H9 (cell line): ENCODE measurements at regions not wholly inside any gene's neighbourhood (a gene's known extent, or its start where the extent isn't known, plus 50 kb on each side); places are given as distances from the start of the nearest gene placed in this dataset.

Experiments used
- DNase-seq: peaks from one replicate; pipeline ENCODE4 v3.0.0-alpha.2; 2017
- H2AFZ ChIP-seq: one replicate; pipeline ENCODE4 v1.6.1; 2013; ENCODE audit warnings: mild to moderate bottlenecking, low read length, control low read depth, moderate library complexity
- H2AK5ac ChIP-seq: 2 replicates; pipeline ENCODE4 v1.6.1; 2013; ENCODE audit warnings: low read length, control low read depth, mixed read lengths; ENCODE audit not compliant: insufficient read length
- H2BK120ac ChIP-seq: one replicate; pipeline ENCODE4 v1.6.1; 2013; ENCODE audit warnings: low read depth, mild to moderate bottlenecking, low read length, control low read depth, inconsistent platforms; ENCODE audit not compliant: poor library complexity, severe bottlenecking
- H2BK12ac ChIP-seq: 2 replicates; pipeline ENCODE4 v1.6.1; 2013; ENCODE audit warnings: low read length, control low read depth, mixed read lengths, low read depth; ENCODE audit not compliant: insufficient read length
- H2BK15ac ChIP-seq: 2 replicates; pipeline ENCODE4 v1.6.1; 2013; ENCODE audit warnings: low read depth, low read length, control low read depth
- H2BK20ac ChIP-seq: one replicate; pipeline ENCODE4 v1.6.1; 2013; ENCODE audit warnings: low read depth, mild to moderate bottlenecking, low read length, control low read depth, inconsistent platforms; ENCODE audit not compliant: poor library complexity, severe bottlenecking
- H2BK5ac ChIP-seq: 2 replicates; pipeline ENCODE4 v1.6.1; 2013; ENCODE audit warnings: low read length, control low read depth, mixed read lengths; ENCODE audit not compliant: insufficient read length
- H3K14ac ChIP-seq: 2 replicates; pipeline ENCODE4 v1.6.1; 2013; ENCODE audit warnings: low read length, control low read depth; ENCODE audit not compliant: insufficient read depth
- H3K18ac ChIP-seq: 2 replicates; pipeline ENCODE4 v1.6.1; 2013; ENCODE audit warnings: low read depth, mild to moderate bottlenecking, mixed read lengths, low read length, control low read depth; ENCODE audit not compliant: insufficient read length
- H3K23ac ChIP-seq: 2 replicates; pipeline ENCODE4 v1.6.1; 2013; ENCODE audit warnings: low read length, control low read depth, mixed read lengths, low read depth; ENCODE audit not compliant: insufficient read length
- H3K23me2 ChIP-seq: 2 replicates; pipeline ENCODE4 v1.6.1; 2013; ENCODE audit warnings: low read depth, mild to moderate bottlenecking, mixed read lengths, low read length, control low read depth; ENCODE audit not compliant: insufficient read length, poor library complexity, severe bottlenecking
- H3K27ac ChIP-seq: 2 replicates; pipeline ENCODE4 v1.5.1; 2013; ENCODE audit warnings: low read length, control low read depth, mixed read lengths, low read depth; ENCODE audit not compliant: insufficient read length
- H3K27me3 ChIP-seq: 2 replicates; pipeline ENCODE4 v1.6.1; 2013; ENCODE audit warnings: low read length, control low read depth, inconsistent platforms; ENCODE audit not compliant: insufficient read depth
- H3K4ac ChIP-seq: 2 replicates; pipeline ENCODE4 v1.6.1; 2013; ENCODE audit warnings: low read depth, mild to moderate bottlenecking, control low read depth, inconsistent platforms, low read length, moderate library complexity
- H3K4me1 ChIP-seq: 2 replicates; pipeline ENCODE4 v1.6.1; 2013; ENCODE audit warnings: low read length, control low read depth, inconsistent platforms; ENCODE audit not compliant: insufficient read depth
- H3K4me2 ChIP-seq: 2 replicates; pipeline ENCODE4 v1.6.1; 2013; ENCODE audit warnings: low read length, control low read depth, mixed read lengths; ENCODE audit not compliant: insufficient read length, insufficient read depth
- H3K56ac ChIP-seq: 2 replicates; pipeline ENCODE4 v1.6.1; 2013; ENCODE audit warnings: low read depth, mild to moderate bottlenecking, mixed read lengths, low read length, control low read depth; ENCODE audit not compliant: insufficient read length
- H3K79me1 ChIP-seq: 2 replicates; pipeline ENCODE4 v1.6.1; 2013; ENCODE audit warnings: low read depth, mild to moderate bottlenecking, moderate library complexity, low read length, control low read depth, inconsistent platforms; ENCODE audit not compliant: insufficient read depth, poor library complexity, severe bottlenecking
- H3K79me2 ChIP-seq: 2 replicates; pipeline ENCODE4 v1.6.1; 2013; ENCODE audit warnings: low read length, control low read depth, inconsistent platforms; ENCODE audit not compliant: insufficient read depth
- H3K9ac ChIP-seq: 2 replicates; pipeline ENCODE4 v1.6.1; 2013; ENCODE audit warnings: low read length, control low read depth, mixed read lengths; ENCODE audit not compliant: insufficient read length; ENCODE audit errors: extremely low read depth
- H3K9me3 ChIP-seq: one replicate; pipeline ENCODE4 v1.6.1; 2013; ENCODE audit warnings: low read depth, low read length, inconsistent platforms; ENCODE audit not compliant: control insufficient read depth
- H3T11ph ChIP-seq: one replicate; pipeline ENCODE4 v1.6.1; 2013; ENCODE audit warnings: mild to moderate bottlenecking, low read length, control low read depth, inconsistent platforms
- H4K20me1 ChIP-seq: one replicate; pipeline ENCODE4 v1.6.1; 2013; ENCODE audit not compliant: control insufficient read depth, insufficient read length, insufficient read depth
- H4K5ac ChIP-seq: 2 replicates; pipeline ENCODE4 v1.6.1; 2013; ENCODE audit warnings: low read depth, mild to moderate bottlenecking, mixed read lengths, low read length, control low read depth; ENCODE audit not compliant: insufficient read length
- H4K8ac ChIP-seq: replicated peaks from 2 replicates; pipeline ENCODE4 v1.6.1; 2013; ENCODE audit warnings: low read length, control low read depth, mixed read lengths, low read depth; ENCODE audit not compliant: insufficient read length
- H4K91ac ChIP-seq: 2 replicates; pipeline ENCODE4 v1.6.1; 2013; ENCODE audit warnings: low read depth, mild to moderate bottlenecking, moderate library complexity, mixed read lengths, low read length, control low read depth; ENCODE audit not compliant: insufficient read length
- H3K27ac Mint-ChIP-seq, 3 experiments: 2 replicates in 2 of 3; 3 replicates in 1 of 3; pipeline ENCODE4 v1.8.0; 2020 to 2021; ENCODE audit warnings: mixed read lengths in 3 of 3, mild to moderate bottlenecking in 1 of 3, moderate library complexity in 1 of 3
- H3K27me3 Mint-ChIP-seq: 2 replicates; pipeline ENCODE4 v1.8.0; 2021; ENCODE audit warnings: low read depth, mild to moderate bottlenecking, moderate library complexity, mixed read lengths
- H3K36me3 Mint-ChIP-seq, 3 experiments: 2 replicates in 2 of 3; 3 replicates in 1 of 3; pipeline ENCODE4 v1.8.0; 2020 to 2021; ENCODE audit warnings: low read depth in 3 of 3, mixed read lengths in 3 of 3; ENCODE audit not compliant: insufficient read depth in 1 of 3
- H3K4me1 Mint-ChIP-seq, 2 experiments: 2 replicates each; pipeline ENCODE4 v1.8.0; 2020; ENCODE audit warnings: mixed read lengths in 2 of 2
- H3K4me3 Mint-ChIP-seq, 2 experiments: 2 replicates in 1 of 2; 3 replicates in 1 of 2; pipeline ENCODE4 v1.8.0; 2020 to 2021; ENCODE audit warnings: mild to moderate bottlenecking in 2 of 2, mixed read lengths in 2 of 2, moderate library complexity in 1 of 2
- H3K9me3 Mint-ChIP-seq, 2 experiments: 2 replicates in 1 of 2; 3 replicates in 1 of 2; pipeline ENCODE4 v1.8.0; 2020; ENCODE audit warnings: mild to moderate bottlenecking in 2 of 2, mixed read lengths in 2 of 2, moderate library complexity in 1 of 2
- WGBS: extraction: QIAGEN DNeasy Blood & Tissue Kit; methylation state at CpG from one replicate; pipeline ENCODE4 v1.1.7; 2013; ENCODE audit warnings: missing lambda C conversion rate, low lambda C conversion rate, mixed read lengths; ENCODE audit not compliant: insufficient read length; ENCODE audit errors: extremely low coverage; 5-methylcytosine and 5-hydroxymethylcytosine counted together
- TF ChIP-seq, protein P1 (sequence below): fragments of 200-600 bp; sonication (generic); conservative IDR thresholded peaks from 3 replicates; pipeline ENCODE4 v1.8.0; 2021; ENCODE audit warnings: antibody characterized with exemption, mild to moderate bottlenecking

DNA sequence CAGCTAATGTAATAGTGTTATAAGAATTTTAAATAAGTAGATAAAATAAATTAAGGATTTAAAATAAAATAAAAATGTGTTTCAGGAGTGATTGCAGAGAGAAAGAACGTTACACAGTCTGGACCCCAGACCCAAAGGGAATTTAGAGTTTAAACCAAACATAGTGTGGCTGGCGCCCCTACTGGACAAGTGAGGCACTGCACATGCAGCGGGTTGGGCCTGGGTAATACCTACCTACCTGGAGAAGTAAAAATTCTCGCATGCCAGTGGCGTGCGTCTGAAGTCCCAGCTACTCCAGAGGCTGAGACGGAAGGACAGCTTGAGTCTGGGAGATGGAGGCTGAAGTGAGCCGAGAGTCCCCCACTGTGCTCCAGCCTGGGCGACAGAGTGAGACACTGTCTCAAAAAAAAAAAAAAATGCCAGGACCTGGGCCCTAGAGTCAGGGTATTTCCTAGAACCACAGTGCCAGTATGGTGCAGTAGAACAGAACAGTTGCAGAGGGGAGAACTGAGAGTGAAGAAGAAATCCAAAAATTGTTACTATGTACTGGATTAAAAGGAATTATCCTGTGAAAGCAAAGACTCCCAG lies 71.4 kb upstream of the TCF21 start:
- Mint-ChIP-seq H3K36me3 (peaks cover 0 to 3% (median 0%) of the 10 kb centered on the region in 3 experiments; a peak in 1 of 7 replicates), H3K9me3 (peaks cover 0 to 2% of the 10 kb centered on the region in 2 experiments; a peak in 2 of 5 replicates), H3K4me1 (peaks cover 8 to 10% of the 10 kb centered on the region in 2 experiments), H3K4me3 (no peak overlapping the region), H3K27me3 (no peaks in the 10 kb centered on the region), H3K27ac (no peak overlapping the region; a peak in 1 of 7 replicates)
- no peaks in the 10 kb centered on the region for H3K4me1 ChIP-seq
- no peak overlapping the region for H3K23ac ChIP-seq
- H2BK120ac ChIP-seq: no peak overlapping the region
- H3K23me2 ChIP-seq: no peaks in the 10 kb centered on the region
- TF ChIP-seq, protein P1, sequence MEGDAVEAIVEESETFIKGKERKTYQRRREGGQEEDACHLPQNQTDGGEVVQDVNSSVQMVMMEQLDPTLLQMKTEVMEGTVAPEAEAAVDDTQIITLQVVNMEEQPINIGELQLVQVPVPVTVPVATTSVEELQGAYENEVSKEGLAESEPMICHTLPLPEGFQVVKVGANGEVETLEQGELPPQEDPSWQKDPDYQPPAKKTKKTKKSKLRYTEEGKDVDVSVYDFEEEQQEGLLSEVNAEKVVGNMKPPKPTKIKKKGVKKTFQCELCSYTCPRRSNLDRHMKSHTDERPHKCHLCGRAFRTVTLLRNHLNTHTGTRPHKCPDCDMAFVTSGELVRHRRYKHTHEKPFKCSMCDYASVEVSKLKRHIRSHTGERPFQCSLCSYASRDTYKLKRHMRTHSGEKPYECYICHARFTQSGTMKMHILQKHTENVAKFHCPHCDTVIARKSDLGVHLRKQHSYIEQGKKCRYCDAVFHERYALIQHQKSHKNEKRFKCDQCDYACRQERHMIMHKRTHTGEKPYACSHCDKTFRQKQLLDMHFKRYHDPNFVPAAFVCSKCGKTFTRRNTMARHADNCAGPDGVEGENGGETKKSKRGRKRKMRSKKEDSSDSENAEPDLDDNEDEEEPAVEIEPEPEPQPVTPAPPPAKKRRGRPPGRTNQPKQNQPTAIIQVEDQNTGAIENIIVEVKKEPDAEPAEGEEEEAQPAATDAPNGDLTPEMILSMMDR: peak; percentile 98
- no peaks in the 10 kb centered on the region for H3K79me1 ChIP-seq
- no peak overlapping the region for H2BK5ac ChIP-seq
- no peak overlapping the region for H4K8ac ChIP-seq
- H3K27me3 ChIP-seq: no peaks in the 10 kb centered on the region
- H3K27ac ChIP-seq: no peak overlapping the region
- no peak overlapping the region for H3K9ac ChIP-seq
- H3T11ph ChIP-seq: no peak overlapping the region
- no peak overlapping the region for H4K5ac ChIP-seq
- H3K79me2 ChIP-seq: no peaks in the 10 kb centered on the region
- H4K20me1 ChIP-seq: no peaks in the 10 kb centered on the region
- H3K56ac ChIP-seq: no peak overlapping the region
- no peak overlapping the region for H2AFZ ChIP-seq
- H2BK20ac ChIP-seq: no peak overlapping the region
- no peak overlapping the region for H3K14ac ChIP-seq
- no peak overlapping the region for H3K18ac ChIP-seq
- no peak overlapping the region for H3K4me2 ChIP-seq
- peak; percentile 74 for DNase-seq
- H4K91ac ChIP-seq: no peak overlapping the region
- no peaks in the 10 kb centered on the region for H3K9me3 ChIP-seq
- H2BK15ac ChIP-seq: no peak overlapping the region
- no peak overlapping the region for H3K4ac ChIP-seq
- H2BK12ac ChIP-seq: no peak overlapping the region
- WGBS: no CpG with 5 or more reads among the region's 9 CpGs
- H2AK5ac ChIP-seq: no peak overlapping the region
